Medulla oblongata (tissue), 1 donor: ENCODE measurements at regions not wholly inside any gene's neighbourhood (a gene's known extent, or its start where the extent isn't known, plus 50 kb on each side); places are given as distances from the start of the nearest gene placed in this dataset.
"Not testable (repeated sequence)": the region's sequence is repeated elsewhere in the genome, so short reads cannot be mapped to it uniquely, and the experiment has no call there.

Experiments used
- DNase-seq: peaks from one replicate; pipeline ENCODE4 v3.0.0-alpha.2; 2015; ENCODE audit errors: extremely low spot score

- no peak for DNase-seq
These were observed 175.4 kb downstream of the PCDH10 start for GRCh38 chr4:133324491-133324890.

GRCh38 chr4:133323670-133324069 is 174.6 kb downstream of the PCDH10 start:
- no peak for DNase-seq

GRCh38 chr4:133320576-133321170 is 171.6 kb downstream of the PCDH10 start:
- peak; percentile 51 for DNase-seq

- DNase-seq, result peak; percentile 26
These were observed 167.8 kb downstream of the PCDH10 start for GRCh38 chr4:133316909-133317308.

- no peak for DNase-seq
These were observed 165.9 kb downstream of the PCDH10 start for GRCh38 chr4:133314991-133315390.

- no peak for DNase-seq
These were observed 138.3 kb downstream of the PCDH10 start for GRCh38 chr4:133287396-133287795.

- DNase-seq, result no peak
These were observed 129.5 kb downstream of the PCDH10 start for GRCh38 chr4:133278591-133278990.

- DNase-seq, result not testable (repeated sequence)
These were observed 128.8 kb downstream of the PCDH10 start for GRCh38 chr4:133277940-133278339.

- no peak for DNase-seq
These were observed 126.2 kb downstream of the PCDH10 start for GRCh38 chr4:133275246-133275645.

GRCh38 chr4:133273401-133273800 is 124.3 kb downstream of the PCDH10 start:
- DNase-seq, result no peak

- DNase-seq, result no peak
These were observed 121.0 kb downstream of the PCDH10 start for GRCh38 chr4:133270021-133270570.

- DNase-seq, result no peak
These were observed 119.1 kb downstream of the PCDH10 start for GRCh38 chr4:133268205-133268604.

GRCh38 chr4:133267506-133267905 is 118.4 kb downstream of the PCDH10 start:
- not testable (repeated sequence) for DNase-seq

GRCh38 chr4:133266966-133267365 is 117.9 kb downstream of the PCDH10 start:
- DNase-seq, result not testable (repeated sequence)

GRCh38 chr4:133264251-133264650 is 115.2 kb downstream of the PCDH10 start:
- DNase-seq, result not testable (repeated sequence)

GRCh38 chr4:133263104-133263503 is 114.0 kb downstream of the PCDH10 start:
- DNase-seq, result no peak

GRCh38 chr4:133247861-133248260 is 98.8 kb downstream of the PCDH10 start:
- DNase-seq, result no peak

GRCh38 chr4:133245226-133245625 is 96.1 kb downstream of the PCDH10 start:
- no peak for DNase-seq
